Trophoblast cell (in vitro differentiated cells and primary cell): ENCODE measurements at regions not wholly inside any gene's neighbourhood (a gene's known extent, or its start where the extent isn't known, plus 50 kb on each side); places are given as distances from the start of the nearest gene placed in this dataset.

Experiments used
- DNase-seq, 2 donors: peaks; one replicate each; pipeline ENCODE4 v3.0.0-alpha.2; 2016
- H2AFZ ChIP-seq: 2 replicates; pipeline ENCODE4 v1.6.1; 2013; ENCODE audit warnings: low read length, moderate library complexity, mild to moderate bottlenecking; ENCODE audit not compliant: insufficient read depth, poor library complexity
- H2AK5ac ChIP-seq: 2 replicates; pipeline ENCODE4 v1.6.1; 2013; ENCODE audit warnings: mild to moderate bottlenecking, low read length
- H2BK120ac ChIP-seq: 2 replicates; pipeline ENCODE4 v1.6.1; 2013; ENCODE audit warnings: low read length, mild to moderate bottlenecking, moderate library complexity; ENCODE audit not compliant: insufficient read depth, poor library complexity
- H2BK12ac ChIP-seq: 2 replicates; pipeline ENCODE4 v1.6.1; 2013; ENCODE audit warnings: mild to moderate bottlenecking, low read length, moderate library complexity
- H2BK5ac ChIP-seq: 2 replicates; pipeline ENCODE4 v1.6.1; 2013; ENCODE audit warnings: low read length, low read depth, moderate library complexity, mild to moderate bottlenecking; ENCODE audit not compliant: poor library complexity
- H3K14ac ChIP-seq: 2 replicates; pipeline ENCODE4 v1.6.1; 2013; ENCODE audit warnings: mild to moderate bottlenecking, low read length
- H3K18ac ChIP-seq: 2 replicates; pipeline ENCODE4 v1.6.1; 2013; ENCODE audit warnings: mild to moderate bottlenecking, low read length
- H3K23ac ChIP-seq: 2 replicates; pipeline ENCODE4 v1.6.1; 2013; ENCODE audit warnings: low read length
- H3K27ac ChIP-seq: 2 replicates; pipeline ENCODE4 v1.5.1; 2013; ENCODE audit warnings: low read depth, mild to moderate bottlenecking, inconsistent platforms, low read length, moderate library complexity
- H3K27me3 ChIP-seq: 2 replicates; pipeline ENCODE4 v1.6.1; 2013; ENCODE audit warnings: inconsistent platforms, mild to moderate bottlenecking, low read length, moderate library complexity; ENCODE audit not compliant: insufficient read depth
- H3K36me3 ChIP-seq, 2 experiments: 1 replicate in 1 of 2; 2 replicates in 1 of 2; pipeline ENCODE4 v1.6.1; 2013; ENCODE audit warnings: low read length in 2 of 2, mild to moderate bottlenecking in 2 of 2, moderate library complexity in 1 of 2; ENCODE audit not compliant: insufficient read depth in 2 of 2, control insufficient read depth in 1 of 2
- H3K4ac ChIP-seq: 2 replicates; pipeline ENCODE4 v1.6.1; 2013; ENCODE audit warnings: low read depth, mild to moderate bottlenecking, low read length, moderate library complexity
- H3K4me1 ChIP-seq, 2 experiments: 1 replicate in 1 of 2; 2 replicates in 1 of 2; pipeline ENCODE4 v1.6.1; 2013; ENCODE audit warnings: low read length in 2 of 2, mild to moderate bottlenecking in 2 of 2, moderate library complexity in 1 of 2; ENCODE audit not compliant: insufficient read depth in 2 of 2, control insufficient read depth in 1 of 2
- H3K4me2 ChIP-seq: 2 replicates; pipeline ENCODE4 v1.6.1; 2013; ENCODE audit warnings: inconsistent platforms, mild to moderate bottlenecking, low read length, moderate library complexity
- H3K4me3 ChIP-seq: 2 replicates; pipeline ENCODE4 v1.5.1; 2013; ENCODE audit warnings: mild to moderate bottlenecking, low read depth, low read length, inconsistent platforms
- H3K79me1 ChIP-seq: one replicate; pipeline ENCODE4 v1.6.1; 2013; ENCODE audit warnings: low read length
- H3K79me2 ChIP-seq: 2 replicates; pipeline ENCODE4 v1.6.1; 2013; ENCODE audit warnings: low read length, mild to moderate bottlenecking; ENCODE audit not compliant: control insufficient read depth, insufficient read depth, poor library complexity
- H3K9ac ChIP-seq: 2 replicates; pipeline ENCODE4 v1.6.1; 2013; ENCODE audit warnings: mild to moderate bottlenecking, low read length
- H3K9me3 ChIP-seq: 2 replicates; pipeline ENCODE4 v1.6.1; 2013; ENCODE audit warnings: low read depth, mild to moderate bottlenecking, control low read depth, inconsistent platforms, low read length; ENCODE audit not compliant: insufficient read depth
- H4K12ac ChIP-seq: 2 replicates; pipeline ENCODE4 v1.6.1; 2013; ENCODE audit warnings: low read depth, mild to moderate bottlenecking, low read length, moderate library complexity
- H4K8ac ChIP-seq: 2 replicates; pipeline ENCODE4 v1.6.1; 2013; ENCODE audit warnings: low read depth, mild to moderate bottlenecking, low read length, moderate library complexity
- H4K91ac ChIP-seq: one replicate; pipeline ENCODE4 v1.6.1; 2013; ENCODE audit warnings: low read depth, mild to moderate bottlenecking, low read length, moderate library complexity
- WGBS: extraction: QIAGEN DNeasy Blood & Tissue Kit; methylation state at CpG from one replicate; pipeline ENCODE4 v1.1.7; 2013; ENCODE audit warnings: missing lambda C conversion rate; ENCODE audit not compliant: insufficient read length, insufficient coverage; ENCODE audit errors: extremely low coverage; 5-methylcytosine and 5-hydroxymethylcytosine counted together

- WGBS = no CpG with 5 or more reads among the region's 1 CpG
These were observed 313.3 kb downstream of the ZNF608 start for GRCh38 chr5:124433170-124433569.

GRCh38 chr5:124421584-124421983 is 324.9 kb downstream of the ZNF608 start:
- Histone ChIP-seq H3K36me3 (peaks cover 0 to 3% of the 10 kb centered on the region in 2 experiments), H3K9me3 (peaks cover 8% of the 10 kb centered on the region), H2BK12ac (no peak overlapping the region), H3K79me2 (no peaks in the 10 kb centered on the region), H3K9ac (no peak overlapping the region), H4K12ac (no peak overlapping the region), H2AK5ac (no peak overlapping the region), H3K14ac (no peak overlapping the region), H3K4me2 (no peak overlapping the region), H3K27me3 (no peaks in the 10 kb centered on the region), H4K91ac (no peak overlapping the region), H3K79me1 (no peaks in the 10 kb centered on the region), H3K27ac (no peak overlapping the region), H3K4me3 (no peak overlapping the region), H3K4me1 (no peaks in the 10 kb centered on the region), H3K4ac (no peak overlapping the region), H2BK5ac (no peak overlapping the region), H4K8ac (no peak overlapping the region), H2BK120ac (no peak overlapping the region), H3K18ac (no peak overlapping the region), H3K23ac (no peak overlapping the region), H2AFZ (no peak overlapping the region)
- DNase-seq = no peak
- WGBS = no CpG with 5 or more reads among the region's 1 CpG

More at GRCh38 chr5:124433170-124433569, 313.3 kb downstream of the ZNF608 start:
- Histone ChIP-seq H3K27ac (no peak overlapping the region), H4K12ac (no peak overlapping the region), H3K9me3 (no peaks in the 10 kb centered on the region), H2AK5ac (no peak overlapping the region), H2AFZ (no peak overlapping the region), H3K4me3 (no peak overlapping the region), H3K4me1 (peaks cover 0 to 1% of the 10 kb centered on the region in 2 experiments), H4K91ac (no peak overlapping the region), H3K79me2 (no peaks in the 10 kb centered on the region), H3K14ac (no peak overlapping the region), H3K4ac (no peak overlapping the region), H2BK12ac (no peak overlapping the region), H4K8ac (no peak overlapping the region), H3K18ac (no peak overlapping the region), H3K79me1 (no peaks in the 10 kb centered on the region), H3K9ac (no peak overlapping the region), H3K23ac (no peak overlapping the region), H3K36me3 (no peaks in the 10 kb centered on the region), H2BK120ac (no peak overlapping the region), H2BK5ac (no peak overlapping the region), H3K27me3 (no peaks in the 10 kb centered on the region), H3K4me2 (no peak overlapping the region)
- DNase-seq = no peak

- no CpG with 5 or more reads among the region's 2 CpGs for WGBS
These were observed 325.5 kb downstream of the ZNF608 start for GRCh38 chr5:124420952-124421351.

GRCh38 chr5:124419531-124419930 is 326.9 kb downstream of the ZNF608 start:
- Histone ChIP-seq H3K23ac (no peak overlapping the region), H2BK12ac (no peak overlapping the region), H3K79me1 (no peaks in the 10 kb centered on the region), H3K18ac (no peak overlapping the region), H3K4me1 (no peaks in the 10 kb centered on the region), H3K79me2 (no peaks in the 10 kb centered on the region), H3K4me3 (no peak overlapping the region), H4K8ac (no peak overlapping the region), H3K14ac (no peak overlapping the region), H2BK5ac (no peak overlapping the region), H3K27ac (no peak overlapping the region), H4K12ac (no peak overlapping the region), H3K9ac (no peak overlapping the region), H2AK5ac (no peak overlapping the region), H3K4ac (no peak overlapping the region), H3K4me2 (no peak overlapping the region), H2AFZ (no peak overlapping the region), H2BK120ac (no peak overlapping the region), H3K27me3 (no peaks in the 10 kb centered on the region), H3K36me3 (peaks cover 0 to 3% of the 10 kb centered on the region in 2 experiments), H4K91ac (no peak overlapping the region), H3K9me3 (peaks cover 8% of the 10 kb centered on the region)
- DNase-seq = no peak
- no CpG with 5 or more reads among the region's 2 CpGs for WGBS

More at GRCh38 chr5:124420952-124421351, 325.5 kb downstream of the ZNF608 start:
- Histone ChIP-seq H3K14ac (no peak overlapping the region), H3K4me2 (no peak overlapping the region), H3K4me1 (no peaks in the 10 kb centered on the region), H2AFZ (no peak overlapping the region), H3K27me3 (no peaks in the 10 kb centered on the region), H2AK5ac (no peak overlapping the region), H2BK120ac (no peak overlapping the region), H3K4me3 (no peak overlapping the region), H3K23ac (no peak overlapping the region), H3K9ac (no peak overlapping the region), H3K27ac (no peak overlapping the region), H4K12ac (no peak overlapping the region), H4K8ac (no peak overlapping the region), H4K91ac (no peak overlapping the region), H3K9me3 (peaks cover 8% of the 10 kb centered on the region), H3K79me2 (no peaks in the 10 kb centered on the region), H3K4ac (no peak overlapping the region), H3K18ac (no peak overlapping the region), H3K79me1 (no peaks in the 10 kb centered on the region), H2BK12ac (no peak overlapping the region), H2BK5ac (no peak overlapping the region), H3K36me3 (peaks cover 0 to 3% of the 10 kb centered on the region in 2 experiments)
- DNase-seq = no peak
